ENCODE measurements at regions not wholly inside any gene's neighbourhood (a gene's known extent, or its start where the extent isn't known, plus 50 kb on each side); places are given as distances from the start of the nearest gene placed in this dataset.

DNA sequence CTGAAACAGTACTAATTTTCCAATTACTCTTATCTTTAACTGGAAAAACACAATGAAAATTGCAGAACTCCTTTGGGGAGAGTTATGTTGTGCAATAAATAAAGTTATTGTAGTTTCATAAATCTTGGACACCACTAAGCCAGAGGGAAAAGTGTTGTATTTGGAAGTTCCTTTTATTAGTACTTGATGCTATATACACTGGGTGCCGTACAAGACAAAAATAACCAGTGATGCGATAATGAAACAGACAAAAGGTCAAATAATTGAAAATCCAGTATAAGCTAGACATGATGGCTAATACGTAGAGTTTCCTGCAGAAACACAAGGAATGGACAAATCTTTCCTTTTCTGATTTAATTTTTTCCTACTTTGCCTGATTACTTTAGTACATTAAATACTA, 541.1 kb downstream of the ETS1 start:
- TF ChIP-seq, protein P1, sequence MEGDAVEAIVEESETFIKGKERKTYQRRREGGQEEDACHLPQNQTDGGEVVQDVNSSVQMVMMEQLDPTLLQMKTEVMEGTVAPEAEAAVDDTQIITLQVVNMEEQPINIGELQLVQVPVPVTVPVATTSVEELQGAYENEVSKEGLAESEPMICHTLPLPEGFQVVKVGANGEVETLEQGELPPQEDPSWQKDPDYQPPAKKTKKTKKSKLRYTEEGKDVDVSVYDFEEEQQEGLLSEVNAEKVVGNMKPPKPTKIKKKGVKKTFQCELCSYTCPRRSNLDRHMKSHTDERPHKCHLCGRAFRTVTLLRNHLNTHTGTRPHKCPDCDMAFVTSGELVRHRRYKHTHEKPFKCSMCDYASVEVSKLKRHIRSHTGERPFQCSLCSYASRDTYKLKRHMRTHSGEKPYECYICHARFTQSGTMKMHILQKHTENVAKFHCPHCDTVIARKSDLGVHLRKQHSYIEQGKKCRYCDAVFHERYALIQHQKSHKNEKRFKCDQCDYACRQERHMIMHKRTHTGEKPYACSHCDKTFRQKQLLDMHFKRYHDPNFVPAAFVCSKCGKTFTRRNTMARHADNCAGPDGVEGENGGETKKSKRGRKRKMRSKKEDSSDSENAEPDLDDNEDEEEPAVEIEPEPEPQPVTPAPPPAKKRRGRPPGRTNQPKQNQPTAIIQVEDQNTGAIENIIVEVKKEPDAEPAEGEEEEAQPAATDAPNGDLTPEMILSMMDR (IDR thresholded peaks at IDR 0.05; ENCODE audit: borderline replicate concordance) = no peak

DNA sequence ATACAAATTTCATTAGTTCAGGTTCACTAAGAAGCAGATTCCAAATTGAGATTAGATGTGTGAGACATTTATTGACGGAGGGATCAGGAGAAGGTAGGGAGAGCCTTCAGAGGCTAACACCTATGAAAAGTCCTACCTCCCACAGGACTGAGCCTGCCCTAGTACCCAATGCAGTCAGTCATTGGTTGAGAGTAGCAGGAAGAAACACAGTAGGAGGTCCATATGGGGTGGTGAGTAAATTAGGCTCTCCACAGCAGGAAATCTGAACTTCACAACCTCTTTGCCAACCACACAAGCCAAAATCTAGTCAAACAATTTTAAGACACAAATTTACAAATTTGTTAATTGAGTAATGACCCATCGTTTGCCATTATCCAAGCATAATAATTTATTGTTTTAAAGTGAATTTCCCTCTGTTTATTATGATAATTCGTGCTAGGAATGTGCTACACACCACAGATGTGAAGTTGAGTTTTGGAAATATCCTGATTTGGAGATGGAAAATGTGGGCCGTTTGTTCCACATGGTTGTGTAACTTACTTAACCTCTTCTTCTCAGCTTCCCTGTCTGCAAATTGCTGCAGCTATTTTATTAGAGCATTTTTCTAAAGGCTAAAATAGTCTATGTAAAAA, 542.1 kb downstream of the ETS1 start:
- H3K4me1 ChIP-seq = no peaks in the 10 kb centered on the region
- TF ChIP-seq, protein P1 (IDR thresholded peaks at IDR 0.05; ENCODE audit: borderline replicate concordance) = no peak
- no peak overlapping the region for H3K27ac ChIP-seq (replicated peaks)
- H3K9me3 ChIP-seq (replicated peaks) = no peaks in the 10 kb centered on the region
- no peak overlapping the region for H3K4me3 ChIP-seq
- intact Hi-C loops (cut with micrococcal nuclease) = no loop called here
- H3K27me3 ChIP-seq (ENCODE audit: low read depth) = peaks cover 4% of the 10 kb centered on the region
- DNase-seq = no peak
- H3K36me3 ChIP-seq = no peaks in the 10 kb centered on the region

More for the DNA sequence above, 541.1 kb downstream of the ETS1 start:
- no peaks in the 10 kb centered on the region for H3K4me1 ChIP-seq
- intact Hi-C loops (cut with micrococcal nuclease) = no loop called here
- DNase-seq = no peak
- no peak overlapping the region for H3K4me3 ChIP-seq
- no peak overlapping the region for H3K27ac ChIP-seq (replicated peaks)
- no peaks in the 10 kb centered on the region for H3K36me3 ChIP-seq
- no peaks in the 10 kb centered on the region for H3K9me3 ChIP-seq (replicated peaks)
- peaks cover 4% of the 10 kb centered on the region for H3K27me3 ChIP-seq (ENCODE audit: low read depth)

- intact Hi-C loops (cut with micrococcal nuclease) = no loop called here
- no peak for DNase-seq
Observed at GRCh38 chr11:128042290-128042751, 545.0 kb downstream of the ETS1 start.

DNA sequence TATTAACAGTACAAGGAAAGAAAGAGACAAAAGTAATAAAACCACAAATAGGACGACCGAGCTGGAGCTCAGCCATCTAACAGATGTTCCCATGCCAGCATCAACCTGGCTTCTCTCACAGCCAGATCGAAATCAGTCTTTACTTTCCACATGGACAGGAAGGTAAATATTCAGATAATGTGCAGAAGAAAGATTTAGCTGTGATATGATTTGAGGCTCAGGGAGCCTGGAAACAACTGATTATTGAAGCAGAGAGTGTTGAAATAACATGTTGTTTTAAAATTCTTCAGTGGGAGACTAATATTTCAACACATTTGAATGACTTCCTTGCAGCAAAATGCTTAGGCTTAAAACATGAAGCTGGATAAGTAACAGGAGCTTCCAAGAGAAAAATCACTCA, 546.8 kb downstream of the ETS1 start:
- no peak for DNase-seq
- TF ChIP-seq, protein P1 (IDR thresholded peaks at IDR 0.05; ENCODE audit: borderline replicate concordance) = no peak
- intact Hi-C loops (cut with micrococcal nuclease) = no loop called here
- Histone ChIP-seq H3K27ac (replicated peaks) (no peak overlapping the region), H3K9me3 (replicated peaks) (no peaks in the 10 kb centered on the region), H3K27me3 (ENCODE audit: low read depth) (peaks cover 9% of the 10 kb centered on the region), H3K36me3 (no peaks in the 10 kb centered on the region), H3K4me3 (no peak overlapping the region), H3K4me1 (no peaks in the 10 kb centered on the region)

More at GRCh38 chr11:128042290-128042751, 545.0 kb downstream of the ETS1 start:
- Histone ChIP-seq H3K9me3 (replicated peaks) (no peaks in the 10 kb centered on the region), H3K4me1 (no peaks in the 10 kb centered on the region), H3K36me3 (no peaks in the 10 kb centered on the region), H3K27ac (replicated peaks) (no peak overlapping the region), H3K4me3 (no peak overlapping the region), H3K27me3 (ENCODE audit: low read depth) (peaks cover 5% of the 10 kb centered on the region)
- TF ChIP-seq, protein P1 (IDR thresholded peaks at IDR 0.05; ENCODE audit: borderline replicate concordance) = no peak

- DNase-seq = no peak
- no peaks in the 10 kb centered on the region for H3K9me3 ChIP-seq (replicated peaks)
- no peaks in the 10 kb centered on the region for H3K4me1 ChIP-seq
- no peak overlapping the region for H3K4me3 ChIP-seq
- intact Hi-C loops (cut with micrococcal nuclease) = loop anchor here (10.0 kb wide), 1 partner anchor 115 kb away; no protein-coding TSS in a partner anchor
- no peak overlapping the region for H3K27ac ChIP-seq (replicated peaks)
- TF ChIP-seq, protein P1 (IDR thresholded peaks at IDR 0.05; ENCODE audit: borderline replicate concordance) = no peak
- H3K36me3 ChIP-seq = no peaks in the 10 kb centered on the region
- H3K27me3 ChIP-seq (ENCODE audit: low read depth) = peaks cover 17% of the 10 kb centered on the region
Observed at GRCh38 chr11:128039140-128040021, 548.0 kb downstream of the ETS1 start.

Data from left ventricle myocardium inferior (tissue), 1 donor.